ENCODE measurements at regions not wholly inside any gene's neighbourhood (a gene's known extent, or its start where the extent isn't known, plus 50 kb on each side); places are given as distances from the start of the nearest gene placed in this dataset.

DNA sequence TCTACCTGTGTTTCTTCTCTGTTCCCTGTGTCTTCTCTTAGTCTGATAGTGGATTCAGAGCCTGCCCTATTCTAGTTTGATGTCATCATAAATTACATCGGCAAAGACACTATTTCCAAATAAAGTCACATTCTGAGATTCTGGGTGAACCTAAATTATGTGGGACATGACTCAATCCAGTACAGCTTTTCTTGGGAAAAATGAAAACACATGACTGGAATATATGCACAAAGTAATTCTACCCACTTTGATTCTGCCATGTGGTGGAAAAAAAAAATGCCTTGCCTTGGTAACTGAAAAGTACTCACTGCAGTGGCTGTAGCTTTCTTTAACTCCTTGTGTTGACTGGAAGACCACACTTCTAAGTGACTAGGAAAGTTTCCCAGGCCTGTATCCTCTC lies 73.7 kb downstream of the LRATD1 start:
- TF ChIP-seq FOXP2 (optimal IDR thresholded peaks at IDR 0.05; ENCODE audit: control extremely low read depth, extremely low read length, insufficient read depth), result no peak
- no peak for TF ChIP-seq POLR2AphosphoS5 (IDR thresholded peaks at IDR 0.05; ENCODE audit: borderline replicate concordance, low read depth, low read length)
